CD4-positive, alpha-beta T cell (primary cell): ENCODE measurements at regions not wholly inside any gene's neighbourhood (a gene's known extent, or its start where the extent isn't known, plus 50 kb on each side); places are given as distances from the start of the nearest gene placed in this dataset.

Source experiments
- ATAC-seq: fragments of 200-7000 bp; cut with Tn5 transposase; one replicate; pipeline ENCODE4 v1.10.0; 2022; ENCODE audit warnings: mild to moderate bottlenecking; ENCODE audit not compliant: poor library complexity
- CTCF ChIA-PET: fragments of 350-600 bp; sonication (Branson Sonifier 250); formaldehyde crosslinking; loops from one replicate; lab custom pipeline; 2021; ENCODE audit warnings: antibody characterized with exemption, inconsistent platforms; lab: Charles Lee
- POLR2A ChIA-PET: fragments of 350-600 bp; sonication (Branson Sonifier 250); formaldehyde crosslinking; loops from one replicate; lab custom pipeline; 2021; ENCODE audit warnings: antibody characterized with exemption, inconsistent platforms; lab: Charles Lee
- DNase-seq, 14 experiments: peaks; one replicate each; pipeline ENCODE4 v3.0.0-alpha.2; 2013 to 2020; ENCODE audit warnings: mixed read lengths in 2 of 14
- H3K27ac ChIP-seq, 2 donors: one replicate each; pipeline versions ENCODE4 v1.5.1 to v1.7.0; 2013; ENCODE audit warnings: low read length in 2 of 2, low read depth in 1 of 2, mild to moderate bottlenecking in 1 of 2
- H3K27me3 ChIP-seq, 2 experiments: 1 replicate in 1 of 2; 2 replicates in 1 of 2; pipeline versions ENCODE4 v1.6.1 to v1.7.0; 2013; ENCODE audit warnings: low read length in 2 of 2, control low read depth in 1 of 2, mild to moderate bottlenecking in 1 of 2, moderate library complexity in 1 of 2; ENCODE audit not compliant: insufficient read depth in 2 of 2, control insufficient read depth in 1 of 2
- H3K36me3 ChIP-seq: one replicate; pipeline ENCODE4 v1.6.1; 2013; ENCODE audit warnings: low read length, control low read depth; ENCODE audit not compliant: insufficient read depth
- H3K4me1 ChIP-seq: one replicate; pipeline ENCODE4 v1.6.1; 2013; ENCODE audit warnings: low read length, control low read depth; ENCODE audit not compliant: insufficient read depth
- H3K4me3 ChIP-seq: one replicate; pipeline ENCODE4 v1.5.1; 2013; ENCODE audit warnings: mild to moderate bottlenecking, low read length, moderate library complexity
- H3K9me3 ChIP-seq, 2 experiments: 1 replicate in 1 of 2; 2 replicates in 1 of 2; pipeline versions ENCODE4 v1.6.1 to v1.7.0; 2013; ENCODE audit warnings: low read length in 2 of 2, mild to moderate bottlenecking in 2 of 2, control low read depth in 1 of 2, moderate library complexity in 1 of 2; ENCODE audit not compliant: control insufficient read depth in 1 of 2, insufficient read depth in 1 of 2
- H3K27ac Mint-ChIP-seq: one replicate; pipeline ENCODE4 v1.8.0; 2020; ENCODE audit warnings: mixed read lengths
- H3K27me3 Mint-ChIP-seq: one replicate; pipeline ENCODE4 v1.8.0; 2021; ENCODE audit warnings: mixed read lengths
- H3K36me3 Mint-ChIP-seq: one replicate; pipeline ENCODE4 v1.8.0; 2021; ENCODE audit warnings: low read depth, mixed read lengths
- H3K4me1 Mint-ChIP-seq: one replicate; pipeline ENCODE4 v1.8.0; 2021; ENCODE audit warnings: low read depth, mixed read lengths
- H3K4me3 Mint-ChIP-seq: one replicate; pipeline ENCODE4 v1.8.0; 2020; ENCODE audit warnings: mild to moderate bottlenecking, mixed read lengths
- H3K9me3 Mint-ChIP-seq: one replicate; pipeline ENCODE4 v1.8.0; 2020; ENCODE audit warnings: mixed read lengths
- intact Hi-C, 2 experiments: fragments of 100-400 bp; cut with DNase I in 1 of 2; cut with micrococcal nuclease in 1 of 2; formaldehyde crosslinking; loops; one replicate each; pipeline versions ENCODE4 v1.15.1 to v1.9.0; 2023 to 2025; cut with DNase I, micrococcal nuclease
- TF ChIP-seq, protein P1 (sequence below): fragments of 200-600 bp; IDR thresholded peaks from one replicate; pipeline ENCODE4 v1.8.0; 2022; ENCODE audit warnings: antibody characterized with exemption, mild to moderate bottlenecking

- peaks cover 3% of the 10 kb centered on the region for H3K9me3 Mint-ChIP-seq
Measured at GRCh38 chr7:124310934-124311390, 278.1 kb upstream of the TMEM229A start.

GRCh38 chr7:124308384-124308783 lies 275.5 kb upstream of the TMEM229A start:
- Histone ChIP-seq H3K9me3 (peaks cover 0 to 4% of the 10 kb centered on the region in 2 experiments), H3K4me1 (no peaks in the 10 kb centered on the region), H3K27ac (no peak overlapping the region), H3K27me3 (no peaks in the 10 kb centered on the region), H3K4me3 (no peak overlapping the region), H3K36me3 (no peaks in the 10 kb centered on the region)
- peaks cover 5% of the 10 kb centered on the region for H3K9me3 Mint-ChIP-seq
- ChIA-PET POLR2A (no interaction called here), CTCF (no interaction called here)
- no peak overlapping the region for H3K27ac Mint-ChIP-seq
- intact Hi-C loops, result no loop called here
- no peaks in the 10 kb centered on the region for H3K27me3 Mint-ChIP-seq
- ATAC-seq, result no peak
- no peak overlapping the region for H3K4me3 Mint-ChIP-seq
- no peaks in the 10 kb centered on the region for H3K4me1 Mint-ChIP-seq
- H3K36me3 Mint-ChIP-seq, result no peaks in the 10 kb centered on the region
- DNase-seq, result no peak
- TF ChIP-seq, protein P1, sequence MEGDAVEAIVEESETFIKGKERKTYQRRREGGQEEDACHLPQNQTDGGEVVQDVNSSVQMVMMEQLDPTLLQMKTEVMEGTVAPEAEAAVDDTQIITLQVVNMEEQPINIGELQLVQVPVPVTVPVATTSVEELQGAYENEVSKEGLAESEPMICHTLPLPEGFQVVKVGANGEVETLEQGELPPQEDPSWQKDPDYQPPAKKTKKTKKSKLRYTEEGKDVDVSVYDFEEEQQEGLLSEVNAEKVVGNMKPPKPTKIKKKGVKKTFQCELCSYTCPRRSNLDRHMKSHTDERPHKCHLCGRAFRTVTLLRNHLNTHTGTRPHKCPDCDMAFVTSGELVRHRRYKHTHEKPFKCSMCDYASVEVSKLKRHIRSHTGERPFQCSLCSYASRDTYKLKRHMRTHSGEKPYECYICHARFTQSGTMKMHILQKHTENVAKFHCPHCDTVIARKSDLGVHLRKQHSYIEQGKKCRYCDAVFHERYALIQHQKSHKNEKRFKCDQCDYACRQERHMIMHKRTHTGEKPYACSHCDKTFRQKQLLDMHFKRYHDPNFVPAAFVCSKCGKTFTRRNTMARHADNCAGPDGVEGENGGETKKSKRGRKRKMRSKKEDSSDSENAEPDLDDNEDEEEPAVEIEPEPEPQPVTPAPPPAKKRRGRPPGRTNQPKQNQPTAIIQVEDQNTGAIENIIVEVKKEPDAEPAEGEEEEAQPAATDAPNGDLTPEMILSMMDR, result no peak

More at GRCh38 chr7:124310934-124311390, 278.1 kb upstream of the TMEM229A start:
- no peaks in the 10 kb centered on the region for H3K9me3 ChIP-seq
- ChIA-PET CTCF (no interaction called here), POLR2A (no interaction called here)
- no peak overlapping the region for H3K27ac ChIP-seq
- H3K4me3 ChIP-seq, result no peak overlapping the region
- no peaks in the 10 kb centered on the region for H3K36me3 Mint-ChIP-seq
- H3K36me3 ChIP-seq, result no peaks in the 10 kb centered on the region
- no peak overlapping the region for H3K4me3 Mint-ChIP-seq
- no peaks in the 10 kb centered on the region for H3K4me1 ChIP-seq
- ATAC-seq (no peak), DNase-seq (no peak)
- intact Hi-C loops, result no loop called here
- no peaks in the 10 kb centered on the region for H3K27me3 Mint-ChIP-seq
- TF ChIP-seq, protein P1, result no peak
- no peaks in the 10 kb centered on the region for H3K4me1 Mint-ChIP-seq
- no peaks in the 10 kb centered on the region for H3K27me3 ChIP-seq
- no peak overlapping the region for H3K27ac Mint-ChIP-seq

GRCh38 chr7:124295289-124295688 lies 262.4 kb upstream of the TMEM229A start:
- CTCF ChIA-PET, result no interaction called here
- H3K27ac Mint-ChIP-seq, result no peak overlapping the region
- no peak overlapping the region for H3K4me3 ChIP-seq
- intact Hi-C loops, result no loop called here
- H3K9me3 ChIP-seq, result peaks cover 0 to 6% of the 10 kb centered on the region in 2 experiments
- no peak overlapping the region for H3K27ac ChIP-seq
- no peaks in the 10 kb centered on the region for H3K4me1 ChIP-seq
- no peaks in the 10 kb centered on the region for H3K4me1 Mint-ChIP-seq
- H3K36me3 ChIP-seq, result no peaks in the 10 kb centered on the region
- H3K27me3 ChIP-seq, result no peaks in the 10 kb centered on the region
- H3K36me3 Mint-ChIP-seq, result no peaks in the 10 kb centered on the region
- DNase-seq (no peak), ATAC-seq (no peak)
- H3K27me3 Mint-ChIP-seq, result no peaks in the 10 kb centered on the region
- peaks cover 17% of the 10 kb centered on the region for H3K9me3 Mint-ChIP-seq
- TF ChIP-seq, protein P1, result no peak
- POLR2A ChIA-PET, result no interaction called here
- H3K4me3 Mint-ChIP-seq, result no peak overlapping the region
